ENCODE measurements at regions not wholly inside any gene's neighbourhood (a gene's known extent, or its start where the extent isn't known, plus 50 kb on each side); places are given as distances from the start of the nearest gene placed in this dataset.
"Not testable (repeated sequence)": the region's sequence is repeated elsewhere in the genome, so short reads cannot be mapped to it uniquely, and the experiment has no call there.

- H3K36me3 ChIP-seq: no peaks in the 10 kb centered on the region
- intact Hi-C loops (cut with DNase I; ENCODE audit: low total_unique reads): no loop called here
- H3K4me1 ChIP-seq: no peaks in the 10 kb centered on the region
- TF ChIP-seq POLR2A (IDR thresholded peaks at IDR 0.05): no peak
- TF ChIP-seq CTCF (IDR thresholded peaks at IDR 0.05 in 4 of 5, conservative IDR thresholded peaks at IDR 0.05 in 1 of 5): no peak
- H3K27me3 ChIP-seq: no peaks in the 10 kb centered on the region
- ATAC-seq (no peak), DNase-seq (no peak)
- in situ Hi-C loops (cut with MboI; ENCODE audit: low sequenced_read_pairs in 4 of 4): no loop called here
- H3K27ac ChIP-seq: no peak overlapping the region
- no peak overlapping the region for H3K4me3 ChIP-seq
- no peaks in the 10 kb centered on the region for H3K9me3 ChIP-seq
Observed at GRCh38 chr7:146057958-146058357, 58.6 kb upstream of the CNTNAP2 start.

GRCh38 chr7:146054909-146055308 lies 61.7 kb upstream of the CNTNAP2 start:
- intact Hi-C loops (cut with DNase I; ENCODE audit: low total_unique reads): no loop called here
- in situ Hi-C loops (cut with MboI; ENCODE audit: low sequenced_read_pairs in 4 of 4): no loop called here

GRCh38 chr7:146053492-146053891 lies 63.1 kb upstream of the CNTNAP2 start:
- no peaks in the 10 kb centered on the region for H3K36me3 ChIP-seq
- no peak for DNase-seq
- in situ Hi-C loops (cut with MboI; ENCODE audit: low sequenced_read_pairs in 4 of 4) (no loop called here), intact Hi-C loops (cut with DNase I; ENCODE audit: low total_unique reads) (no loop called here)
- no peaks in the 10 kb centered on the region for H3K27me3 ChIP-seq
- no peak overlapping the region for H3K27ac ChIP-seq
- H3K4me3 ChIP-seq: no peak overlapping the region
- no peaks in the 10 kb centered on the region for H3K9me3 ChIP-seq
- ATAC-seq: no peak
- no peaks in the 10 kb centered on the region for H3K4me1 ChIP-seq
- TF ChIP-seq CTCF (IDR thresholded peaks at IDR 0.05 in 4 of 5, conservative IDR thresholded peaks at IDR 0.05 in 1 of 5): no peak
- no peak for TF ChIP-seq POLR2A (IDR thresholded peaks at IDR 0.05)

More at GRCh38 chr7:146054909-146055308, 61.7 kb upstream of the CNTNAP2 start:
- Histone ChIP-seq H3K27ac (no peak overlapping the region), H3K9me3 (no peaks in the 10 kb centered on the region), H3K4me1 (no peaks in the 10 kb centered on the region), H3K36me3 (no peaks in the 10 kb centered on the region), H3K27me3 (no peaks in the 10 kb centered on the region), H3K4me3 (no peak overlapping the region)
- ATAC-seq (no peak), DNase-seq (no peak)
- no peak for TF ChIP-seq CTCF (IDR thresholded peaks at IDR 0.05 in 4 of 5, conservative IDR thresholded peaks at IDR 0.05 in 1 of 5)
- no peak for TF ChIP-seq POLR2A (IDR thresholded peaks at IDR 0.05)

GRCh38 chr7:146043310-146043709 lies 73.3 kb upstream of the CNTNAP2 start:
- H3K4me3 ChIP-seq; H3K27me3 ChIP-seq; H3K4me1 ChIP-seq; H3K36me3 ChIP-seq; DNase-seq; H3K9me3 ChIP-seq; intact Hi-C loops (cut with DNase I; ENCODE audit: low total_unique reads); H3K27ac ChIP-seq; in situ Hi-C loops (cut with MboI; ENCODE audit: low sequenced_read_pairs in 4 of 4); ATAC-seq: not testable (repeated sequence)

- in situ Hi-C loops (cut with MboI; ENCODE audit: low sequenced_read_pairs in 4 of 4): no loop called here
- no peaks in the 10 kb centered on the region for H3K27me3 ChIP-seq
- TF ChIP-seq CTCF (IDR thresholded peaks at IDR 0.05 in 4 of 5, conservative IDR thresholded peaks at IDR 0.05 in 1 of 5): no peak
- TF ChIP-seq POLR2A (IDR thresholded peaks at IDR 0.05): no peak
Observed at GRCh38 chr7:146028251-146028750, 88.3 kb upstream of the CNTNAP2 start.

More at GRCh38 chr7:146028251-146028750, 88.3 kb upstream of the CNTNAP2 start:
- H3K27ac ChIP-seq: no peak overlapping the region
- no peak for DNase-seq
- ATAC-seq: no peak
- intact Hi-C loops (cut with DNase I; ENCODE audit: low total_unique reads): no loop called here
- H3K4me1 ChIP-seq: no peaks in the 10 kb centered on the region
- no peak overlapping the region for H3K4me3 ChIP-seq
- H3K36me3 ChIP-seq: no peaks in the 10 kb centered on the region
- H3K9me3 ChIP-seq: no peaks in the 10 kb centered on the region
